Progenitor cell of endocrine pancreas (in vitro differentiated cells): ENCODE measurements at regions not wholly inside any gene's neighbourhood (a gene's known extent, or its start where the extent isn't known, plus 50 kb on each side); places are given as distances from the start of the nearest gene placed in this dataset.

Experiments
- DNase-seq: peaks from one replicate; pipeline ENCODE4 v3.0.0; 2021; ENCODE audit warnings: low spot score; ENCODE audit not compliant: unreplicated experiment
- H3K27ac Mint-ChIP-seq: 2 replicates; pipeline ENCODE4 v1.8.0; 2021; ENCODE audit warnings: mild to moderate bottlenecking, moderate library complexity, mixed read lengths
- H3K27me3 Mint-ChIP-seq: 2 replicates; pipeline ENCODE4 v1.8.0; 2021; ENCODE audit warnings: mixed read lengths
- H3K36me3 Mint-ChIP-seq: 2 replicates; pipeline ENCODE4 v1.8.0; 2022; ENCODE audit warnings: mixed read lengths; ENCODE audit not compliant: insufficient read depth
- H3K4me1 Mint-ChIP-seq: 2 replicates; pipeline ENCODE4 v1.8.0; 2021; ENCODE audit warnings: low read depth, mixed read lengths
- H3K4me3 Mint-ChIP-seq: 2 replicates; pipeline ENCODE4 v1.8.0; 2021; ENCODE audit warnings: low read depth, mild to moderate bottlenecking, moderate library complexity, mixed read lengths
- H3K9me3 Mint-ChIP-seq: 2 replicates; pipeline ENCODE4 v1.8.0; 2021; ENCODE audit warnings: low read depth, mixed read lengths
- TF ChIP-seq, protein P1 (sequence below): fragments of 200-600 bp; sonication (generic); IDR thresholded peaks from one replicate; pipeline ENCODE4 v1.5.0; 2021; ENCODE audit warnings: antibody characterized with exemption, mild to moderate bottlenecking; ENCODE audit not compliant: unreplicated experiment

DNA sequence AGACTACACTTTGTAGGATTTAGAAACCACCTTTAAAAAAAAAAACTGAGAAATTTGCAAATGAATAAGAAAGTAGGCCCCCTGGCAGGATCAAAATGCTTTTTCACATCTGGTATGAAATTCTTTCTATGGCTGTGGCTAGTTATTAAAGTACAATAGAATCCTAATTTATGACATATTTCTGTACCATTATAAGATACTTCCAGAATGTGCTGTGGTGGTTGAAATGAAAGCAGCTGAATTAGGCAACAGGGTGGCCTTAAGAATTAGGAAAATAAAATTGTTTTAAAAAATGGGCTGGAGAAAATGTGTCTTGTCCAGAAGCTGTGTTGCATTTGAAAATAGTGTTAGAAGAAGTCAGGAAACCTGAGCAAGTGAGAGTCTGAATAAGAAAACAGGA is 85.9 kb upstream of the PDE3A start:
- no peak for DNase-seq
- Mint-ChIP-seq H3K27ac (no peak overlapping the region), H3K27me3 (no peaks in the 10 kb centered on the region), H3K36me3 (peaks cover 4% of the 10 kb centered on the region), H3K4me1 (peaks cover 4% of the 10 kb centered on the region), H3K9me3 (peaks cover 10% of the 10 kb centered on the region), H3K4me3 (no peak overlapping the region)
- TF ChIP-seq, protein P1, sequence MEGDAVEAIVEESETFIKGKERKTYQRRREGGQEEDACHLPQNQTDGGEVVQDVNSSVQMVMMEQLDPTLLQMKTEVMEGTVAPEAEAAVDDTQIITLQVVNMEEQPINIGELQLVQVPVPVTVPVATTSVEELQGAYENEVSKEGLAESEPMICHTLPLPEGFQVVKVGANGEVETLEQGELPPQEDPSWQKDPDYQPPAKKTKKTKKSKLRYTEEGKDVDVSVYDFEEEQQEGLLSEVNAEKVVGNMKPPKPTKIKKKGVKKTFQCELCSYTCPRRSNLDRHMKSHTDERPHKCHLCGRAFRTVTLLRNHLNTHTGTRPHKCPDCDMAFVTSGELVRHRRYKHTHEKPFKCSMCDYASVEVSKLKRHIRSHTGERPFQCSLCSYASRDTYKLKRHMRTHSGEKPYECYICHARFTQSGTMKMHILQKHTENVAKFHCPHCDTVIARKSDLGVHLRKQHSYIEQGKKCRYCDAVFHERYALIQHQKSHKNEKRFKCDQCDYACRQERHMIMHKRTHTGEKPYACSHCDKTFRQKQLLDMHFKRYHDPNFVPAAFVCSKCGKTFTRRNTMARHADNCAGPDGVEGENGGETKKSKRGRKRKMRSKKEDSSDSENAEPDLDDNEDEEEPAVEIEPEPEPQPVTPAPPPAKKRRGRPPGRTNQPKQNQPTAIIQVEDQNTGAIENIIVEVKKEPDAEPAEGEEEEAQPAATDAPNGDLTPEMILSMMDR = no peak

DNA sequence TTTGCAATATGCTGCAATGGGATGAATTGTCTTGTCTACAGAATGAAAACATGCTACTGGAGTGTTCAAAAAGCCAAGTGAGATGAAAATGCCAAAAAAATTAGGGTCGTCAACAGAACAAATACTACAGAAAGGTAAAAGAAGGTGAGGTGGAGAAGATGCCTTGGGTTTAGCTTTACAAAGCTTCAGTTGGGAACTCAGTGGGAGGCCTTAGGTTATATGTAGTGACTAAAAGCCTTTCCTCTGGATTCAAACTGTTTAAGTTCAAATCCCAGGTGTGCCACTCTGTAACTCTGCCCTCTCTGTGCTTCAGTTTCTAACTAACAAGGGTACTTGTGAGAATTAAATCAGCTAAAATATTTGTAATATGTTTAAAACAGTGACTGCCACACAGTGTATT is 84.9 kb upstream of the PDE3A start:
- Mint-ChIP-seq H3K27me3 (no peaks in the 10 kb centered on the region), H3K4me1 (peaks cover 1% of the 10 kb centered on the region), H3K27ac (no peak overlapping the region), H3K9me3 (peaks cover 14% of the 10 kb centered on the region), H3K4me3 (no peak overlapping the region), H3K36me3 (peaks cover 4% of the 10 kb centered on the region)
- DNase-seq = no peak
- TF ChIP-seq, protein P1 = no peak

DNA sequence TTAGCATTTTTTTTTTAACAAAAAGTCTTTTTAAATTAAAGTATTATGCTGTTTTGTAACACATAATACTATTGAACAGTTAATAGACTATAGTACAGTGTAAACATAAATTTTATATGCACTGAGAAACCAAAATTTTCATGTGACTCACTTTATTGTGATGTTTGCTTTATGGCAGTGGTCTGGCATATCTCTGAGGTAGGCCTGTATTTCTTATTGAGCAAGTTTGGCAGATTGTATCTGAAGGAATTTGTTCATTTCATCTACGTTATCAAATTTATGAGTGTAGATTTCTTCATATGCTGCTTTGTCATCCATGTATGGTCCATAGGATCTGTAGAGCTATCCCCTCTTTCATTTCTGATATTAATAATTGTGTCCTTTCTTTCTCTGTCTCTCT is 78.8 kb upstream of the PDE3A start:
- peaks cover 10% of the 10 kb centered on the region for H3K4me1 Mint-ChIP-seq
- no peak overlapping the region for H3K4me3 Mint-ChIP-seq

DNA sequence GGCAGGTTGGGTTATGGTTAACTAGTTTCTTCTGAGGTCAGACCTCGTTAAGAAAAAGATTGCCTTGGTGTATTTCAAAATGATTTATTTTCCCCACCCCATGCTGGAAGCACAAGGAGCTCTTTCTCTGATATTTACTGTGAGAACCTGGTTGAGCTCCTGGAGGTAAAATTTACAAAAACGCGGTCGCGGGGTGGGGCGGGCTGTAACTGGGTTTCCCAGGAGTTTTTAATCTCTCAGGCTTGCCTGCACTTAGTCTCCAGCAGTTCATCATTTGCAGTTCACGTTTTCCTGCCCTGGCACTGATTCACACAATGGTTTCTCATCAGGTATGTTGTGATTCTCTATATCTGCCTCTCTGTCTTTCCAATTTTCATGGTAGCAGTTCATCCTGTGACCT is 67.9 kb upstream of the PDE3A start:
- H3K36me3 Mint-ChIP-seq = peaks cover 13% of the 10 kb centered on the region
- no peaks in the 10 kb centered on the region for H3K27me3 Mint-ChIP-seq
- H3K4me3 Mint-ChIP-seq = peak overlapping the region; percentile 63
- TF ChIP-seq, protein P1 = no peak
- peaks cover 22% of the 10 kb centered on the region for H3K9me3 Mint-ChIP-seq
- DNase-seq = no peak
- H3K4me1 Mint-ChIP-seq = peaks cover 17% of the 10 kb centered on the region
- peak overlapping the region; percentile 75 for H3K27ac Mint-ChIP-seq

More for the DNA sequence above, 78.8 kb upstream of the PDE3A start:
- Mint-ChIP-seq H3K9me3 (peaks cover 40% of the 10 kb centered on the region), H3K27me3 (no peaks in the 10 kb centered on the region), H3K36me3 (peaks cover 10% of the 10 kb centered on the region), H3K27ac (no peak overlapping the region)
- DNase-seq = no peak
- TF ChIP-seq, protein P1 = no peak

DNA sequence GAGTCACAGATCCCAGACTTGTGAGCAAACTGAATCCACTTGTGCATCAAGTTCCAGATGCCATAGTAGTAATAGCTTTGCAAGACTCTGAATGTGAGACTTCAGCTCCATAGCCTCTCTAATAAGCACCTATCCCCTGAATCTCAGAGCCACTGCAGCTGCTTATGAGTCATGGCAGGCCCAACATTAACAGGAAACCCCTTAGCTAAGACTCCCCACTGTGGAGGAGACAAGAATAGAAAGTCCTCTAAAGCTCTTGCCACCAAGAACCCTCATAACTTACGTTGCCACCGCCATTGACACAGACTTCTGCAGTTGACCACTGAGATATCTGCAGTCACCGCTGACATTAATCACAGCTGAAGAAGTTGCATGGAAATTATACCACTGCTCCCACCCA is 62.9 kb upstream of the PDE3A start:
- H3K27ac Mint-ChIP-seq = no peak overlapping the region
- no peaks in the 10 kb centered on the region for H3K27me3 Mint-ChIP-seq
- peaks cover 25% of the 10 kb centered on the region for H3K9me3 Mint-ChIP-seq
- no peak overlapping the region for H3K4me3 Mint-ChIP-seq
- TF ChIP-seq, protein P1 = no peak
- no peak for DNase-seq
- peaks cover 6% of the 10 kb centered on the region for H3K4me1 Mint-ChIP-seq
- H3K36me3 Mint-ChIP-seq = peaks cover 25% of the 10 kb centered on the region
